GM19463 (cell line): ENCODE measurements at regions not wholly inside any gene's neighbourhood (a gene's known extent, or its start where the extent isn't known, plus 50 kb on each side); places are given as distances from the start of the nearest gene placed in this dataset.

Experiments used
- ATAC-seq: cut with Tn5 transposase; IDR thresholded peaks from one replicate; pipeline ENCODE4 v1.9.1; 2021; ENCODE audit warnings: mild to moderate bottlenecking, moderate library complexity; ENCODE audit not compliant: unreplicated experiment

GRCh38 chr4:115956054-115956796, 842.8 kb upstream of the NDST4 start:
- peak; percentile 69 for ATAC-seq

DNA sequence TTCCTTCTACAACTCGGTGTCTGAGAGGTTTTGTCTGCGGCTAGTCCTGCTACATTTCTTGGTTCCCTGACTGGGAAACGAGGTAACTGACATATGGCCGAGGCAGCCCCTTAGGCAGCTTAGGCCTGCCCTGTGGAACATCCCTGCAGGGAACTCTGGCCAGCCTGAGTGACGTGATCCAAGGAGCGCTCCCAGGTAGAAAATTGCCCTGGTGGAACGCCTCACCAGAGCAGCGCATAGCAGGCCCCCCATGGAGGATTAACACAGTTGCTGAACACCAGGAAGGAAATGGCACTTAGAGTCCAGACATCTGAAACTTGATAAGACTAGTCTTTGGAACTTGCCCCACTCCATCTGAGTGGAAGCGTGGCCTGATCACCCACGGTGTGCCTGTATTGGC, 837.4 kb upstream of the NDST4 start:
- ATAC-seq, result no peak

DNA sequence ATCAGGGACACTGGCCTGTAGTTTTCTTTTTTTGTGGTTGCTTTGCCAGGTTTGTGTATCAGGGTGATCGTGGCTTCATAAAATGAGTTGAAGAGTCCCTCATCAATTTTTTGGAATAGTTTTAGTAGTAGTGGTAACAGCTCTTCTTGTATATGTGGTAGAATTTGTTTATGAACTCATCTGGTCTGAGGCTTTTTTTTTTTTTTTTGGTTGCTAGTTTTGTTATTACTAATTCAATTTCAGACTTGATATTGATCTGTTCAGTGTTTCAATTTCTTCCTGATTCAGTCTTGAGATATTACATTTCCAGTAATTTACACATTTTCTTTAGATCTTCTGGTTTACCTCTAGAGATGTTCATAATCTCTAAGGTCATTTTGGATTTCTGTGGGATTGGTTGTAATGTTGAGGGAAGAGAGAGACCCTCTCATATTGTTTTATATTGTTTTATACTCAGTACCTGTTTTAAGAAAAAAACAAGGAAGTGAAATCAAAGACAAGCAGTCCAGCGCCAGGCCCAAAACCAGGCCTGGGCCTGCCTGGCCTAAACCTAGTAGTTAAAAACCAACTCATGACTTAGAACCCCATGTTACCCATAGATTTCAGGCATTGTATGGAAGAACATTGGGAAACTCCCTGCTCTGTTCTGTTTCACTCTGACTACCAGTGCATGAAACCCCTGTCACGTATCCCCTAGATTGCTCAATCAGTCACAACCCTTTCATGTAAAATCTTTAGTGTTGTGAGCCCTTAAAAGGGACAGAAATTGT, 836.7 kb upstream of the NDST4 start:
- peak; percentile 79 for ATAC-seq

- ATAC-seq, result no peak
Measured at GRCh38 chr4:115945026-115945425, 831.6 kb upstream of the NDST4 start.

- ATAC-seq, result no peak
Measured at GRCh38 chr4:115944146-115944905, 830.9 kb upstream of the NDST4 start.

DNA sequence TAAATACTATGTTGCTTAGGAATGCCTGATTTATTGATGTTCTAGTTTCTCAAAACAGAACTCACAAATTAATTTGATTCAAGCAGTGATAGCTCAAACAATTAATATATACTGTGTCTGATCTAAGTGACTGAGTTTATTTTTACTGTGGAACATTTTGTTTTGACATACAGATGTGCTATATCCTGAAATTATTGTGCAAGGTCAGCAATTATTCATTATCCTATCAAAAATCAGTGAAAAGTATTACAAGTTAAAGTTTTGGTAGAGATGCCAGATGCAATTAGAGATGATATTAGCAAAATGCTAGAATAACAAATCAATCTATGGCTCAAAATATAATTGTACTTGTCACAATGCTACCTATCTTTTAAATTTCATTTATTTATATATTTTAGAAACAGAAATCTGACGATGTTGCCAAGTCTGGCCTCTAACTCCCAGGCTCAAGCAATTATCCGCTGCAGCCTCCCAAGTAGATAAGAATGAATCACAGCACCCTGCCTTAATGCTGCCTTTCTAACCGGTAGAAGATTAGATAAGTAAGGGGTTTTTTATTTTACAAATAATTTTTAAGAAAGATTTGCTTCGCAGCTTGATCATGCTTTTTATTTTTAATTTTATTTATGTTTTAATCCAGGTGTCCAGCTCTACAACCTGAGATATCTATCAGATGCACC, 825.5 kb upstream of the NDST4 start:
- ATAC-seq, result no peak

- ATAC-seq, result no peak
Measured at GRCh38 chr4:115929373-115929772, 816.0 kb upstream of the NDST4 start.

DNA sequence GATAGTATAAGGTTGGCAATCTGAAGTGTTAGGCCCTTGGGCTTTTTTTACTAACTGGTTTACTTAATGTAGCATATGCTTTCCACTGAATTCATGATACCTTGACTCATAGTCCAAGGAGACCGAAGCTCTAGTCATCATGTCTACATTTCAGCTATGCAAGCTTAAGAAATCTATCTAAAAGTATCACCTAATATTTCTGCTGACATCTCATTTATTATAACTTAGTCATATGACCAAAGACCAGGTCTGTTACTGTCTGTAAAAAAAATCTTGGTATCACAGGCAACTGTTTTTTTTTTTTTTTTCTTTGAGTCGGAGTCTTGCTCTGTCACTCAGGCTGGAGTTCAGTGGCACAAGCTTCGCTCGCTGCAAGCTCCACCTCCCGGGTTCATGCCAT, 814.0 kb upstream of the NDST4 start:
- ATAC-seq, result no peak

- ATAC-seq, result no peak
Measured at GRCh38 chr4:115923152-115923551, 809.7 kb upstream of the NDST4 start.

GRCh38 chr4:115920637-115921036, 807.2 kb upstream of the NDST4 start:
- no peak for ATAC-seq

DNA sequence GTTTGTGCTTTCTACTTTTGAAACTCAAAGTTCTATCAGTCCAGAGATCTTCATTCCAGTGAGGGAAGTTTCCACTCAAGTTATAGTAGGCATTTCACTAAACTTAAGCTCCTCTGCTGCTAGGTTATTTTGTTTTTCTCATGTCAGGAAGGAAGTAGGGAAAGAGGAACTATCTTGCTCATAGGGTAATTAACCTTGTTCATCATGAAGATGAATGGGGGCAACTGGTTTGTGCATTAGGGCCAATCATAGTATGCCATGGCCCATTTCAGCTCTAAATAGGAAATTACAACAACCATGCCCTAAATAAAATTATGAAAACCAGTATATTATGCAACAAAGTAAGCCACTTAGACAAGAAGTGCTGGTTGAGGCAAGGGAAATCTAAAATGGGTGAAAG, 804.7 kb upstream of the NDST4 start:
- no peak for ATAC-seq

DNA sequence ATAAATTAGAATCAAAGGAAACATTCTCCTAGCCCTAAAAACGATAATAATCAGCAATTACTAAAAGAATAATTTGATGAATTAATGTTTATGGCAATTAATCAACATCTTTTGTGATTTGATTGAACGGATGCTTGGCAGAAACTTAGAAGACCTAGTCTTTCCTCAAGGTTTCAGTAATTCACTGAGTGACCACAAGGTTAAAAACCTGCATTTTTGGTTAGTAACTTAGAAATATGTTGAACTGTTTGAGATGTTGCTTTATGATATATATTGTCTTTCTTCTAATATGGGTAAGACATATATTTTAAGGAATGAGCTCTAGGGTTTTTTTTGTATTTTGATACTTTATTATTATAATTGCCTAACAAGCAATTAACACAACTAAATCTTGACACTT, 793.0 kb upstream of the NDST4 start:
- ATAC-seq, result no peak

GRCh38 chr4:115883847-115884246, 770.4 kb upstream of the NDST4 start:
- ATAC-seq, result no peak

DNA sequence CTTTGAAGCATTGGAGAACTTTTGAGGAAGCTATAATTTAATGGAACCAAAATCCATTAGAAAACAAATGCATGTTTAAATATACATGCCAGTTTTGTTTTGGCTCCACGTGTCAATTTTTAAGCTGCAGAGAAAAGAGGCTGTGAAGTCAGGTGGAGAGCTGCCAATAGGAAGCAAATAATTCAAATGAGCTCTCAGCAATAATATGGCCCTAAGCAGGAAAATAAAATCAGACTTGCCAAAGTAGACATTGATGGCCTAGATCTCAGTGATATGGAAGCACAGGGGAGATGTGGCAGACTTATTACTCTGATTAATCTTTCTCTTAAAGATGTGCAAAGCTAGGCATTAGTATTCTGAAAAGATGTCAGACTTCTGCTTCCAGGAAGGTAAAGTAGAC, 769.8 kb upstream of the NDST4 start:
- no peak for ATAC-seq

- ATAC-seq, result no peak
Measured at GRCh38 chr4:115873048-115873447, 759.6 kb upstream of the NDST4 start.

GRCh38 chr4:115871596-115871995, 758.2 kb upstream of the NDST4 start:
- ATAC-seq, result no peak

DNA sequence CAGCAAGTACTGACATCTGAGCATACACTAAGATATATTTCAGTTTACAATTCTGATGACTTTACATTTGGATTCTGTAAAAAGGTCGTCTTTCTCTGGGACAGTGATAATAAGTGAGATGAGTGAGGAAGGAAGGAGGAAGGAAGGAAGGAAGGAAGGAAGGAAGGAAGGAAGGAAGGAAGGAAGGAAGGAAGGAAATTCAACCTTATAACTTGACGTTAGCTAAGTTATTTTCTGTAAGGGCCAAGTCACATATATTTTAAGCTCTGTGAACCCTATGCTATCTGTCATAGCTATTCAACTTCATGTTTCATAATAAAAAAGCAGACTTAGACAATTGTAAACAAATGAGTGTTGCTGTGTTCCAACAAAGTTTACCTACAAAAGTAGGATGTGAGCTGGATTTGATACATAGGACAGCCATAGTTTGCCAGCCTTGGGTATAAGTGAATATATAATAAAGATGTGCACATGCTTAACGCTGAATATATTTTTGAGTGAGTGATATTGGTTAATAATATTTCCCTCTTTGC, 753.0 kb upstream of the NDST4 start:
- ATAC-seq, result no peak

GRCh38 chr4:115865736-115866135, 752.3 kb upstream of the NDST4 start:
- no peak for ATAC-seq

DNA sequence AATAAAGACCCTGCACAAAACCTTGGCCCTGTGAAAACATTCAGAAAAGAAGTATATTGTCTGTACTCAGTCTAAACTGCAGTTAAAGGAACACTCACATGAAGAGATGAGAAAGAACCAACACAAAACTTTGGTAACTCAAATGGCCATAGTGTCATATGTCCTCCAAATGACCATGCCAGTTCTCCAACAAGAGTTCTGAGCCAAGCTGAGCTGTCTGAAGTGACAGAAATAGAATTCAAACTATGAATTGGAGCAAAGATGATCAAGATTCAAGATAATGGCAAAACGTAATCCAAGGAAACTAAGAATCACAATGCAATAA, 739.3 kb upstream of the NDST4 start:
- no peak for ATAC-seq

- peak; percentile 54 for ATAC-seq
Measured at GRCh38 chr4:115851918-115852766, 738.7 kb upstream of the NDST4 start.
